Hepatic stellate cell (primary cell): ENCODE measurements at regions not wholly inside any gene's neighbourhood (a gene's known extent, or its start where the extent isn't known, plus 50 kb on each side); places are given as distances from the start of the nearest gene placed in this dataset.

Source experiments
- DNase-seq: peaks from one replicate; pipeline ENCODE4 v3.0.0; 2011; ENCODE audit warnings: low spot score

DNA sequence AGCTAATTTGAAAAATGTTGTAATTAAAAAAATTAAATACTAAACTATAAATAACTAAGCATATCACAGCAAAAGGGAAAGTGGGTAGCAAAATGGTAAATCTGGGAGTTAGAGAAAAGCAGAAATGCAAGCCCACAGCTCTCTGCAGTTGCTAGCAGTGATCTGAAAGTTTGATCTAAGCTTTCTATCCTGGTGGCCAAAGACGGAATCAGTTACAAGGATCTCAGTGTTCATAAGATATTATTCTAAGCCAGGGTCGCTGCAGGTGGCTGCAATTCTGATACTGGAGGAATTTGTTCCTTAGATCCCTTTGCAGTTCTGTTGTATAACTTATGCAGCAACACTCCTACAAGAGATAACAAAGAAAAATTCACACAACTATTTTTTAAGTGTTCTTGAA lies 363.7 kb downstream of the SETD4 start:
- no peak for DNase-seq

- DNase-seq, result no peak
Measured at GRCh38 chr21:35692311-35692710, 368.0 kb downstream of the SETD4 start.

- DNase-seq, result no peak
Measured at GRCh38 chr21:35690436-35690835, 369.9 kb downstream of the SETD4 start.

- no peak for DNase-seq
Measured at GRCh38 chr21:35686156-35686555, 374.2 kb downstream of the SETD4 start.

GRCh38 chr21:35683664-35684304 lies 376.5 kb downstream of the SETD4 start:
- DNase-seq, result no peak

- no peak for DNase-seq
Measured at GRCh38 chr21:35682904-35683549, 377.3 kb downstream of the SETD4 start.

DNA sequence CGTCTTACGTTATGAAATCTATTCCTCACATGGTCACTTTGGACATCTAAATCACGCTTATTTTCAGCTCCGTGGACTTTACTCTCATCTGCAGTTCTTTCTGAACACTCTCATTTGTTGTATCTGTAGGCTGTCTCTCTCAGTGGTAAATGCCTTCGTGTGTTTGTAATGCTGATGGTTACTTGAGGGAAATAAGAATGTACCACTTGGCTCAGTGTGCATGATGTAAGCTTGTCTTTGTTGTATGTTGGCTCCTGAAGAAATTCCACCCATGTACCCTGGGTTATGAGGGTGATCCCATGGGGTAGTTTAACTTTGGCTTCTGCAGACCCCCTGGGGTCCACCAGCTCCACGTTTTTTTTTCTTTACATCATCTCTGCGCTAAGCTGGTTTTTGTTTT lies 378.4 kb downstream of the SETD4 start:
- DNase-seq, result no peak

DNA sequence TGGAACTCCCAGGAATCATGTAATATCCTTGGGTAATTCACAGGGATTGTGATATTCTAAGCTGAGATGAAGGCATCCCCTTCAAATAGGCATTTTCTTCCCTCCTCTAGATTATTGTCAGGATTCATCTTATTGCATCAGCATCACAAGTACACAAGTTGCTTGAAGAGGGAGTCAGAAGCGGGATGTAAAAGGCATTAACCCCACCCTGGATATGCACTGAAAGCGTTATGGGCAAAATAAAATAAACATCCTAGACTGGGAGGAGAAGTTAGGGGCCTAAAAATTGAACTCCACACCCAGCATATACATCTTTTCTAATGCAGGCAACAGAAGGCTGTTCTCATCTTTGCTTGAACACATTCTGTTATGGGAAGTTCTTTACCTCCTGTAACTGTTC lies 381.2 kb downstream of the SETD4 start:
- no peak for DNase-seq

- no peak for DNase-seq
Measured at GRCh38 chr21:35678393-35678792, 381.9 kb downstream of the SETD4 start.

DNA sequence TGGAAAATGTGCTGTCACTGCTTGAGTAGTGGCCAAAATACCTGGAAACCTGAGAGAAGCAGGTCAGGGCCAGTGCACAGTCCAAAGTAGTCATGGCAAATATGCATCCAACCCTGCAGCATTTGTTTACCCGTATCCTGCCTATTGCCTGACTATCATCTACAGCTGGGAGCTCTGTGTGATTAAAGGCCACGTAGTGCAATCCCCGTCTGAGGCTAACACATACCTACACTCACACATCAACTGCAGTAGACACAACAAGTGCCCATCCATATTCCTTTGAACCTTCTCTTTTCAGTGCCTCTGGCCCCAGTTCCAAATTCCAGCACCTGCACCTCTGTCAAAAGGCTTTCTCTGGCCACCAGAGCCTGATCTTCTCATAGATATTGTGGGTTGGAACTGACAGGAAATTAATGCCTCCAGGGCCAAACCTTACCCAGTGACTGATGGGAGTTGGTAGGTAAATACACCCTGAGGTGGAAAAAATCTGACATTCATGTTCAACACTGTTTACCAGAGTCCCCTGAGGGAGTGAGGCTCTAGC lies 383.0 kb downstream of the SETD4 start:
- DNase-seq, result no peak

DNA sequence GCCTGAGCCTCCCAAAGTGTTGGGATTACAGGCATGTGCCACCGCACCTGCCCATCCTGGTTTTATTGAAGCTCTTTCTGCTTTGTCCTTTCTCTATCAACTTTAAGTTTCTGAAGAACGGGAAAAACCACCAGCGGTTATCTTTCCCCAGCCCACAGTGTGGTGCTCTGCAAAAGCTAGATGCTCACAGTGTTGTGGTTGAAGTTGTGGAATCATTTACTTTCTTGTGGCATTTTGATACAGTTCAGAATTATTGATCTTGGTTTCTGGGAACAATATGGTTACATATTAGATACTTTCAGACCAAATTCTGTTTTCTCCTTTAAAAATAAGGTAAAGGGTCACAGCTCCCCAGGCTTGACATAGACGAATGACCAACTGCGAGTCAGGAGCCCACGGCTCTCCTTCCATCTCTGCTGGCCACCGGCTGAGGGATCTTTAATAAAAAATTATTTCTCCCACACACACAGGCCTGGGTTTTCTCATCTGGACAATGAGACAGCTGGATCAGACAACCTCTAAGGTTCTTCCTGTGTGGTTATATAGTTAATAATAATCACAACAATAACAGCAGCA lies 385.3 kb downstream of the SETD4 start:
- no peak for DNase-seq

- DNase-seq, result no peak
Measured at GRCh38 chr21:35674091-35674671, 386.1 kb downstream of the SETD4 start.

DNA sequence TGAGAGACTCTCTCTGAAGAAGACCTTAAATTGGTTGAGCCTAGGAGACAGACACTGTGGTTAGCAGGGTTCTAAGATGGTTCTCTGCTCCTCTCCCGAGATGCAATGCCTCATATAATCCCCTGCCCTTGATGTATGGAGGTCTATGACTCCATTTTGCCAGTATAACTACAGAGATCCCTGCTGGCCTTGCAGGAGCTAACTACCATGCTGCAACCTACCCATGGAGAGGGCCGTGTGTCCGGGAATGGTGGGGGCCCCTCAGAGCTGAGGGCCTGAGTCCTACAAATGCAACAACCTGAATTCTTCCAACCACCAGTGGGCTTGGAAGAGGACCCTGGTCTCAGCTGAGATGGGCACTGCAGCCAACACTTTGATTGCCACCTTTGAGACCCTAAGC lies 388.0 kb downstream of the SETD4 start:
- DNase-seq, result no peak

GRCh38 chr21:35664683-35665082 lies 395.6 kb downstream of the SETD4 start:
- no peak for DNase-seq

- DNase-seq, result no peak
Measured at GRCh38 chr21:35663856-35664606, 396.3 kb downstream of the SETD4 start.

GRCh38 chr21:35658242-35658641 lies 402.1 kb downstream of the SETD4 start:
- peak; percentile 40 for DNase-seq

DNA sequence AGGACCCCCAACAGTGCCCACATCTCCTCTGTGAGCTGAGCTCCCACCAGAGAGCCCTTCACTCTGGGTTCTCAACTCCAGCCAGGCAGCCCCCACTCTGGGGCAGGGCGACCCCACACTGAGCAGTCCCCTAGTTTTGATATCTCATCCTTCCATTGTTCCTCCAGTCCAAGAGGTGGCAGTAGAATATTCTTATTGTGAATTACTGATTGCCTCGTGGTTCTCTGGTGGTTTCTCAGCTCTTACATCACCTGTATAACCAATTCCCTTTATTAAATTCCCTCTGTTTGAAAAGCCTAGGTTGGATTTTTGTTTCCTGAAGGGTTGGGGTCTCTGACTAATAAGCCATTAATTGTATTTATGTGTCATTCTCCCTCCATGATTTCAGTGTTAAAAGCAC lies 407.5 kb downstream of the SETD4 start:
- DNase-seq, result no peak

- DNase-seq, result no peak
Measured at GRCh38 chr21:35652196-35652595, 408.1 kb downstream of the SETD4 start.

DNA sequence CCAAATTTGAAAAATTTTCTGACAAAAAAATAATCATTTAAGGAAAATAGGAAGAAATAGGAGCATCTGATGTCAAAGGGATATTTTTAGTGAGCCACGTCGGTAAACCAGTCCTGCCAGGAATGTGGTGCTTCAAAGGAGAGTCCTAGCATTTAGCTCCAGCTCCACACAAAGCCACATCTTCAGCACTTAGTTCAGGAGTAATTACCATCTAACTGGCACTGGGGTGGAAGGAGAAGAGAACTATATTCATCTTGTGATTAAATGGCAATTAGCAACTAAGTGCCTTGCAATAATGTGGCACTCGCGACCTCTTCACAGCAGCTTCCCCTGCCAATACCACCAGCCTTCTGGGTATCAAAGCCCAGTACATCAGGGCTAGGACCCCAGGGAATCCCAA lies 409.1 kb downstream of the SETD4 start:
- no peak for DNase-seq

GRCh38 chr21:35649186-35649585 lies 411.1 kb downstream of the SETD4 start:
- DNase-seq, result peak; percentile 57

GRCh38 chr21:35648512-35648911 lies 411.8 kb downstream of the SETD4 start:
- DNase-seq, result no peak

GRCh38 chr21:35646606-35647005 lies 413.7 kb downstream of the SETD4 start:
- DNase-seq, result peak; percentile 40
